ENCODE measurements at regions not wholly inside any gene's neighbourhood (a gene's known extent, or its start where the extent isn't known, plus 50 kb on each side); places are given as distances from the start of the nearest gene placed in this dataset.
"Not testable (repeated sequence)": the region's sequence is repeated elsewhere in the genome, so short reads cannot be mapped to it uniquely, and the experiment has no call there.

DNA sequence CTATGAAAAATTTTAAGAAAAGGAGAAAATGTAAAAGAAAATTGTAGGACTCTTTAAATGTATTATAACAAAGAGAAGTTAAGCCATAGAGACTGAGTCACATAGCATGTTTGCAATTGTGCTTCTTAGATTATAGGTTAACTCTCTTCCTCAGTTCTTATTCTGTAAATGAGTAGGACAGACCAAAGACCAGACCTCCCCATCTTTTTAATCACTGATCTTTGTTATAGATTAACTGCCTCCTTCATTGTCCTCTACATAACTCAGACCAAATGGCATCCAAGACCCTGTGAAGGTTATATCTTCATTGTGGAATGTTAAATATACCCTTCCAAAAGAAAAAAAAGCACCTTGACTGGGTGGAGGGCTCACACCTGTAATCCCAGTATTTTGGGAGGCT, 316.9 kb upstream of the LRRTM4 start:
- DNase-seq, result no peak

DNA sequence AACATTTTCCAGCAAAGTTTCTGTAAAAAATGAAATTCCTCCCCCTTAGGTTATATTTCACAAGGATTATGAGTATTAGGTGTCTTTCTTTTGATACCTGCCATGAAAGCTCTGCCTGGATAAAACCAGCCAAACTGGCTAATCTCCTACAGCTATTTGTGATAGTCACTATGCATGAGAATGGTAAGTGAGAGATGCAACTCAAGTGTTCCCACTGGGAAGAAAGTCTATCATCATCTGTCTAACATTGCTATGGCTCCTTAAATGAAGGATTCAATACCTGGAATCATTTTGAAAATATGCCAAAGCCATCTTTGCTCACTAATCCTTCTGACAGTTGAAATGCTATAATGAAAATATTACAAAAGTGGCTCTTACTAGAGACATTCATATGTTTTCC, 339.9 kb upstream of the LRRTM4 start:
- DNase-seq, result no peak

DNA sequence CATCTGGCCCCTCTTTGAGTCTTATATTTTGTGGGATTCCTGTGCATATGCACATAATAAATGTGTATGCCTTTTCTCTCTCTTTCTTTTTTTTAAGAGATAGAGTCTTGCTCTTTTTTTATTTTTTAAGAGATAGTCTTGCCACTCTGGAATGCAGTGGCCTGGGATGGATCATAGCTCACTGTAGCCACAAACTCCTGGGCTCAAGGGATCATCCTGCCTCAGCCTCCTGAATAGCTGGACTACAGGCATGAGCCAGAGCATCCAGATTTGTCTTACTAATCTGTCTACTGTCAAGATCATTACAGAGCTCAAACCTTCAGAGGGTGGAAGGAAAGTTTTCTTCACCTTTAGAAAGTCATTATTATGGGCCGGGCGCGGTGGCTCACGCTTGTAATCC, 342.2 kb upstream of the LRRTM4 start:
- DNase-seq, result no peak

DNA sequence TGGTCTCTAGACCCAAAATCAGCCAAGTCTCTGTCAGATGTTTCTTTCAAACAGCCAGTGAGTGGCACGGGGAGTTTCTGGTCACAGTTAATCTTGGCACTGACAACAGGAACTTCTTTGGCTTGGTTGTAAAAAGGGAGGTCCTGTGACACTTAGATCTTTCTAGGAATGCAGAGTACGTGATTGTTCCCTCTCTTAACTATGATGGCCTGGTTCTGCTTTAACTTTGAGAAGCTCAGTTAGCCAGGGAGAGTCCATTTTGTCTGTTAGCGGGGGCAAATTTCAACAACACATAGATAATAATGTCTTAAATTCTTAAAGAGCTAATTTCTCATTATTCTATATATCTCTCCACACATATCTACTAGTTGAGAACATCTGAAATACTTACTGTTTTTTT, 344.5 kb upstream of the LRRTM4 start:
- DNase-seq, result no peak

DNA sequence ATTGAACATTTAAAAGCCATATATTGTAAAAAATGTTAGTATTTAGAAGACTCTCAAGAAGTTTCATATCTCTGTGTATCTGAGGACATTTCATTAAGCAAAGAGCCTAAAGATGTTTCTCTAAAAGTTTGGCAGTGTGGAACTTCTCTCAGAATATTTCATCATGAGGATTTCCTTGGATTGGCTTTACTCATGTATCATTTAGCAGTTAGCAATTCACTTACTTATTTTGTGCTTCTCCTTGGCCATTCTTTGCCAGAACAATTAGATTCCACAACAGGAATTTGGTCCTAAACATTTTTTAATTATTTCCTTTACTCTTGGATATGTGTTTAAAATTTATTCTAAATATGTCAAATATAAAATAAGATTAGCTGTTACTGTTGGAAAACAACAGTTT, 345.0 kb upstream of the LRRTM4 start:
- DNase-seq, result no peak

DNA sequence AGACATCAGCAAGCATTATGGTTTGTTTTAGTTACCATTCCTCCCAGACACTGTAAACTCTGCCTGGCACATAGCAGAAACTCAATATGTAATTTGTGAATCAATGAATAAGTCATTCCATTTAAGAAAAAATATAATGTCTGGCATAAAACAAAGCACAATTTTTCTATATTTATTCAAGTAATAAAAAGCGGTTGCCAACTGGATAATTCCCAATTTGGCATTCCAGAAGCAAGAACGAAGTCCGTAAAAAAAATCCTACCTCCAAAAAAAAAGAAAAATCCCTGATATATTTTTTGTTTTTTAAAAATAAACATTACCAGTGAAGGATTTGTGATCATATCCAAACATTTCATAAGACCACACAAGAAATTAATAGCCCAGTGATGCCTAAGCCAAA, 351.3 kb upstream of the LRRTM4 start:
- no peak for DNase-seq

DNA sequence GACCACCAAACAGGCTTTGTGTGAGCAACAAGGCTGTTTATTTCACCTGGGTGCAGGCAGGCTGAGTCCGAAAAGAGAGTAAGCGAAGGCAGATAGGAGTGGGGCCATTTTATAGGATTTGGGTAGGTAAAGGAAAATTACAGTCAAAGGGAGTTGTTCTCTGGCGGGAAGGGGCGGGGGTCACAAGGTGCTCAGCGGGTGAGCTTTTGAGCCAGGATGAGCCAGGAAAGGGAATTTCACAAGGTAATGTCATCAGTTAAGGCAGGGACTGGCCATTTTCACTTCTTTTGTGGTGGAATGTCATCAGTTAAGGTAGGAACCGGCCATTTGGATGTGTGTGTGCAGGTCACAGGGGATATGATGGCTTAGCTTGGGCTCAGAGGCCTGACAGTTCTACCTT, 378.0 kb upstream of the LRRTM4 start:
- not testable (repeated sequence) for DNase-seq

DNA sequence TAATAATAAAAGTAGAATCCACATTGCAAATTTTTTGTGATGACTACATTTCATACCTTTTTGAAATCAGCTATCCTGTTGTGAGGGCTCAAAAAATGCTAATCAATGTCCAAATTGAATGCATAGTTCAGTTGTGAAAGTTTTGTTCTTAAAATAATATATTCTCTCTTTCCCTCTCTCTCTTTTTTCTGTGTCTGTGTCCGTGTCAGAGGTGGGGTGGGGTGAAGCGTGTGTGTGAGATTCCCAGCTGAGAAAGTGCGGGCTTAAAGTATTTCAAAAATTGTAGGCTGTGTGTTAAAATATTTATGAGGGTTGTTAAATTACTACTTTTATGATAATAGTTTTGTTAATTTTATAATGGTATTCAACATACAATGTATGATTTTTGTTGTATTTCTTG, 388.0 kb upstream of the LRRTM4 start:
- DNase-seq, result no peak

DNA sequence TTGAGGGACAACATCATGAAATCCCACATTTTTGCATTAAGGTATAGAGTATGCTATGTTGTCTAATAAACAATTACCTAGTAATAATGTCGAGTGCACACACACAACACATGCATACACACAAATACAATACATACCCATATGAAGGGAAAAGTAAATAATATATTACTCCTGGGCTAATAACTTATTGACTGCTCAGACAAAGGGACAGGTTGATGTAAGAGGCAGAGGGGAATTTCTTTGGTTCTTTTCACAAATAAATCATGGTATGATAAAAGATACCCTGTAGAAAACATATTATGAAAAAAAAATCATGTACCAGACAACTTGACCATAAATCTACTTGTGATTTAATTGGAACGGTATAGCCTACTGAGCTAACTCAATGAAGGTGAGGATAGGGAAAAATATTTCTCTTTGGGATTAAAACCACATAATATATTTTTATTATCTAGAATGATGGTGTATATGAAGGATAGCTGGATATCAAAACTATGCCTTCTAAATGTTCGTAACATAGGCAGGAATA, 398.7 kb upstream of the LRRTM4 start:
- no peak for DNase-seq

DNA sequence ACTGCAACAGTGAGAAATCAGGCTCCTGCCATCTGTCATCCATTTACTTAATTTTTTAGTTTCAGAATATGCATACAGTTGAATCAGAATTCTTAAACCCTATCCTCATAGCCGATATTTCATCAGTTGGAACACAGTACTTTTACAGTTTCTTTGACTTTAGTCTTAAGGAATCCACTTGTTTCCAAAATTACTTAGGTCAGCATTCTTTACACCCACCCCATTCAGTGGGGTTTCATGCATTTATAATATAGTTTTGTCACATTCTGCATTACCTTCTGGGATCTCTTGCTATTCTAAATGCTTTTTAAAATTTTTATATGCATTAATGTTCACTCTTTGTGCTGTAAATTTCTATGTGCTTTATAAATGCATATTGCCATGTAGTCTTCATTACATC, 400.4 kb upstream of the LRRTM4 start:
- DNase-seq, result no peak

DNA sequence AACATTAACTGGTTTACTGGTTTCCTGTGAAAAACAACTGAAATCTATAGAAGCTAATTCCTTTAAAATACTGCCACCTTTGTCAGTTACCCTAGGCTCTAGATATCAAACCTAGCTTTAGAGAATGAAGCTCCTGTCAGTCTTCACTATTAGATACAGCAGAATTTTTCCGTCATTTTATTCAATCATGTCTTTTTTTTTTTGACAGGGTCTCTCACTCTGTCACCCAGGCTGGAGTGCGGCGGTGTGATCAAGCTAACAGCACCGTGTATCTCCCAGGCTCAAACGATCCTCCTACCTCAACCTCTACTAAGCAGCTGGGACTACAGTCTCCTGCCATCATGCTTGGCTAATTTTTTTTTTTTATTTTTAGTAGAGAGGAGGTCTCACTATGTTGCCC, 415.2 kb upstream of the LRRTM4 start:
- no peak for DNase-seq

DNA sequence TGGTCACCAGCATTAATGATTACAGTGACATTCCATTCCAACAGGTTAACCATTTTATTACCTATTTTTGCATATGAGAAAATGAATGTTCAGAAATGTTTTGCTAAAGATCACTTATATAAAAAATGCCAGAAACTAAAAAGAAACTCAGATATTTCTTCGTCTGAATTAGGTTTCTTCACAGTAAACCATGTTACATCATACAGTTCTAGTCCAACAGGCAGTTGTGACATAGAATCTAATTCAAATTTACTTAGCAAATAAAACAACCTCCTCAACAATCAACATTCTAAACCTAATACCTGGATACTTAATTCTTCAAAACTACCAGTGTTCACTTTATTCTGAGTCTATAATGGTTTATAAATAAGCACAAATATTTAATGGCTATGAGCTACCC, 416.3 kb upstream of the LRRTM4 start:
- DNase-seq, result no peak

DNA sequence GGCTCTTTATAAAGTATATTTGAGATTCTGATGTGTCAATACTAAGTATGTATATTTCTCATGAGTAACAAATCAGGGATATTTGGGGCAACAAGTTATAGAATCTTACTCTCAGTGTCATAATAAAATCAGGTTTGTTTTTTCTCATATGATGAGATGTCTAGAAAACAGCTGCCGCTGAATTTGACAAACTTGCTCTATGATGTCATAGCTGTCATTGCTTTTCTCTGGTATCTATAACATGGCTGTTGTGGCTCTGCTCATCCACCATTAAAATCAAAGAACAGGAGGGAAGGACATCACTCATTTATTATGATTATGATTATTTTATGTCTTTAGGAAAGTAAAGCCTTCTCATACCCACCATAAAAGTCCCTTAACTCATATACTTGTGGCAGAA, 417.2 kb upstream of the LRRTM4 start:
- no peak for DNase-seq

DNA sequence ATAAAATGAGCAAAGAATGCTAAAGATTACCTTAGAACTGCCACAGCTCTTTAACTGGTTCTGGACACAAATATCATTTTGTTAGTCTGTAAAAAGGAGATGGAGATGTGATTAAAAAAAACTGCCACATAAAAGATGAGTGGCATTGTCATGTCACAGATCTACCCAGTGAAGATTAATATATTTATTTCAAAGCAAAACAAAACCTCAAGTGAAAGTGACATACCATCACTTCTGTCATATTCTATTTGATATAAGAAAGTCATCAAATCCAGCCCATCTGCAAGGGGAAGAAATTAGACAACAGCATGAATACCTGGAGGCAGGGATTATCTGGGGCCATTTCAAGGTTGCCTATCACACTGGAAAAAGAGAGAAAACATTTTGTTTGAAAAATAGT, 417.6 kb upstream of the LRRTM4 start:
- DNase-seq, result no peak

DNA sequence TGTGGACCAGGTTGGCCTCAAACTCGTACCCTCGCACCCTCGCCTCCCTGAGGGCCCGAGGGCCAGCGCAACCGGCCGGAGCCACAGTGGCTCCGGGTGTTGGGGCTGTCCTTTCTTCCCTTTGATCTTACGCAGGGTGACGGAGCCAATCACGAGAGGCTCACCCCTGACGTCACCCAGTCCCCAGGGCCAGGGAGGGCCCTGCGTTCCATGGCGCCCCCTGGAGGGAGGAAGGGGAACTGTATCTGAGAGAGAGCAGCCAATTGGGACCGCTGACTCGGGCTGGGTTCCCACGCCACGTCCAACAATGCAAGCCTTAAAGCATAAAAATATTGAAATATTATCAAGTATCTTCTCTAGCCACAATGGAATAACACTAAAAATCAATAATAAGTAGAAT, 432.8 kb upstream of the LRRTM4 start:
- DNase-seq, result no peak

DNA sequence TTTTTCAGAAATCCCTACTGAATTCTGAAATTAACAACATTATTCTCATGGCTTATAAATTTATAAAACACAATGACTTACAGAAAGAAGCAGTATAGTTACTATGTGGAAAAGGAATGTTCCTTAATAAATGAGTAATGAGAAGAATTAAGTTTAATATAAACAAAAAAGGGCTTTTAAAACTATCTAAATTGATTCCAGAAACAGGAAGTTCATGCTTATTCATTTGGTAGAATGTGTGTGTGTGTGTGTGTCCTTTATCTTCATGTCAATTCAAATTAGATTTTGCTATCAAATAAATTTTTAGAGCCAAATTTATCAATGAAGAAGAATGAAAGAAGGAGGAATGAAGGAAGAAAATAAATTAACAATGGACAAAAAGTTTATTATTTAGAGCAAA, 440.8 kb upstream of the LRRTM4 start:
- DNase-seq, result no peak

DNA sequence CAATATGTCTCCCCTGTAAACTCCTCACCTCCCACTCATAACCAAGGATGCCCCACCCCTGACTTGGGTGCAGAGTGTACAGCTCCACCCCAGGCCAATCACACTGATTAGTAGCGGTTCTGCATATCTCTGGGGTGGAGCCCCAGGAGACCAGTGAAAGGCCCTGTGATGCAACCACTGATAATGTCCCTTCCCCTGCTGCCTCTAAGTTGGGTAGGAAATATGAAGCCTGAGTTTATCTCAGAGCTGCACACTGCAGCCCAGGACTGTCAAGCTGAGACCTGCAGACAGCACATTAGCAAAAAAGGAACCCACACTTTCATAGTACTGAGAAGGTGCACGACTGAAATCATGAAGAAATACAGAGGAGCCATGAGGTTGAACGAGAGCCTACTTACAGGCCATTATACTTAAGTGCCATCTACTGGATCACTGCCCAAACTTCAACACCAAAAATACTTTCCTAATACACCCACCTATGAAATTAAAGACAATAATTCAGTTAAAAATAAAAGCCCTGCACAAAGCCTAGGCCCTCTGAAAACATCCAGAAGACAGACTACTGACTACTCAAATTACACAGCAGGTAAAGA, 455.4 kb upstream of the LRRTM4 start:
- peak in 2 of 3 experiments; percentile 9 to 60 for DNase-seq

DNA sequence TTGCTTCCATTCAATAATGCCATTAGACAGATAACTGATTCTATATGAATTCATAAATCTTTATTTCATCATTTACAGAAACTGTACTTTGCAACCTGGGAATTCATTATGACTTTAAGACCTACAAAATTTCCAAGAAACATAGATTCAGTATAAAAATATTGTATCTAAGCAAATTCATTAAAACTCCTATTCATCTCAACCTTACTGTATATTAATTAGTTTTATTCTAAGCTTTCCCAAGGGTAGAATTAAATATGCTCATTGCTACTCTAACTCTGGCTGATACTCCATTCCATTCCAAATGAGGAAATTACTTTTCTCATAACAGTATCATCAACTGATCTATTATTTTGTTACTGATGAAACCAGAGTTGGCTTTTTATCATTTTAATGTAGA, 473.0 kb upstream of the LRRTM4 start:
- DNase-seq, result no peak

DNA sequence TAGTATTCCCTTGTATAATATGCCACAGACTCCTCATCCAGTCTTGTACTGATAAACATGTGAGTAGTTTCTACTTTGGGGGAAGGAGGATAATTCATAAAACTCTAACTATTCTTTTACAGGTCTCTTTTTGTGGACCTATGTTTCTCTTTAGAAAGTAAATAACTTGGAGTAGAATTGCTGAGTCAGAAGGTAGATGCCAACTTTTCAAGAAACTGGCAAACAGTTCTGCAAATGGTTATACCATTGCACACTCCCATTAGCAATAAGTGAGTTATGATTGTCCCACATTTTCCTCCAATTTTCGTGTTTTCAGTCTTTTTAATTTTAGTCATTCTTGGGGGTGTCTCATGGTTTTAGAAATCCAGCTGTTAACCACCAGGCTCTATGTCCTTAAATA, 477.2 kb upstream of the LRRTM4 start:
- no peak for DNase-seq

DNA sequence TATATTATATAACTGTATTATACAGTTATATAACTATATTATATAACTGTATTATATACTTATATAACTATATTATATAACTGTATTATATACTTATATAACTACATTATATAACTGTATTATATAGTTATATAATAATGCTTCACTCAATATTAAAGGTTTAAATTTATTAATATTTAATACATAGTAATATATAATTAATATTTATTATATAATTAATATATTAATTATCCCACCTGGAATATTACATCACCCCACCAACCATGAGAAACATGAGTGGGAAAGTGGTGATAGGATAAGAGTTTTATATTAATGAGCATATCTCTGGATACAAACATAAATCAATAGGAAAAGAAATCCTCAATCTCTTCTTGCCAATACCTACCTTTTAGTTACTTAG, 487.1 kb upstream of the LRRTM4 start:
- no peak for DNase-seq

DNA sequence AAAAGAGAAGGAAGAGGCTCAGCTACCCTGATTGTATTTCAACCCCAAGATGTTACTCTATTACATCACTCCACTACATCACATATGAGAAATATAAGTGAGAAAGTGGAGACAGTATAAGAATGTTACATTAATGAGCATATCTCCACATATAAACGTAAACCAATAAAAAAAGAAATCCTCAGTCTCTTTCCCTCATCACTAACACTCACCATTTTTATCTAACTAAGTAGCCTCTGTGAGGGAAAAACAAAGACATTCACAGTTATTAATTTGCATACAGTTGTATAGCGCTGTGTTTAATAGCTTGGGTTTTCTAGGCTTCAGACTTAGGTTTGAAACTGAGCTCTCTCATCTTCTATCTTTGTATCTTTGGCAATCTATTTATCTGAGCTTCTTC, 489.1 kb upstream of the LRRTM4 start:
- DNase-seq, result no peak

DNA sequence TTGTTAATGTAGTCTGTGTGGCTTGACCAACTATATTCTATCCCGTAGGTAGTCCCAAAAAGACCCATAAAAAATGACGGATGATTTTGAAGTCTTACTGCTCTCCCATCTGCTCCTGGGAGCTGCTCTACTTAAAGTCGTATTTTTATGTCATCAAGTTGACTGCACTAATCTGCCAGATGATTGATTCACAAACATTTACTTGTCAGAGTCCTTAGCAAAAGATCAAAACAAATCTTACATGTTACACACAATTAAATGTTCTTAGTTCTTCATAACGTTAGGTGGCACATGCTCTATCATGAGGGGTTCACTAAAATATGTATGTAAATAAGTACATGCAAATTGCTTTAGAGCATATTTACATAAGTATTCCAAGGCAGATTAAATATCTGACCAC, 498.3 kb upstream of the LRRTM4 start:
- DNase-seq, result peak in 1 of 3 experiments; percentile 50

DNA sequence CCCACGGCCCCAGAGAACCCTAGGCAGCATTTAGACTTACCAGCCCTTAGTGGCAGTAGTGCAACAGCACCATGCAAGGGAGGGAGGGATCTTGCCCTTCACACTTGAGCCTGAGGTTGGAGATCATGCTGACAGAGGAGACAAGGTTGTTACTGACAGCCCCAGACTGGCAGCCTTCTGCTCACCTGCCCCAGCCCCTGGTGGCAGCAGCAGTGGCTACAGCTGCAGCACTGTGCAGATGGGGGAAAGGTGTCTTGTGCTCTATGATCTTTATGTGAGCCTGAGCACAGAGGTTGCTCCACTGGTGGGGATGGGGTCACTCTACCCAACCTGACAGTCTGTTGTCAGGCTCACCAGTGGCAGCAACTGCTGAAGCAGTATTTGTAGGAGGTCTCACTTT, 501.2 kb upstream of the LRRTM4 start:
- no peak for DNase-seq

DNA sequence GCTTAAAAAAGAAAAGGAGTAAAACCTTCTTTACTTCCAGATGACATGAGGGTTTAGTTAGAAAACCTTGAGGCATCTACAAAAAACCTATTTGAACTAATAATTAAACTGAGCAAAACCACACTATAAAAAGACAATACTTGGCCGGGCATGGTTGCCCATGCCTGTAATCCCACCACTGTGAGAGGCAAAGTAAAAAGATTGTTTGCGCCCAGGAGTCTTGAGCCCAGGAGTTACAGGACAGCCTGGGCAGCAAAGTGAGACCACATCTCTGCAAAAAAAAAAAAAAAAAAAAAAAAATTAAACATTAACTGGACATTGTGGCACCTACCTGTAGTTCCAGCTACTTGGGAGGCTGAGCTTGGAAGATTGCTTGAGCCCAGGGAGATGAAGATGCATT, 502.8 kb upstream of the LRRTM4 start:
- no peak for DNase-seq

DNA sequence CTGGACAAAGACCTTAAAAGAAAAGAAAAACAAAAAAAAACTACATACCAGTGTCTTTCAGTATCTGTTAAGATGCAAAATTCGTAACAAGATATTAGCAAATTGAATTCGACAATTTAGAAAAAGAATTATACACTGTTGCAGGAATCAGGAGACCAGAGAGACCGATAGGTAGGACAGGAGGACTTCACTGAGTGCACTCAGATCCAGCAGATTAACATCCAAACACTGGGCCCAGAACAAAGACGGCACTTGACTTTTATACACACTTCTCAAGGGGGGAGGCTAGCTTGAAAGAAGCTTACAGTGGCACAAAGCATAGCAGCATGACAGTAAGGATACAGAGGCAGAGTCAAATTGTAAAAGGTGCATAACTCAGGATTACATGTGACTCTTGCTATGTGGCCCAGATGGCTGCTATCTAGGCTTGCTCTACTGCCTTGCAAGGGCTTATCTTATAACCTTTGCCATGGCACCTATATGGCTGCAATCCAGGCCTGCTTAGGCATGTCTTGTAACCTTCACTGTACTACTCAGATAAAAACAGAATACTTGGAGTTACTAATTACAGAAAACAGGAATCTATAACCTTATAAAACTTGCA, 507.3 kb upstream of the LRRTM4 start:
- no peak for DNase-seq

Data from NCI-H1417 (cell line).